ENCODE measurements at regions not wholly inside any gene's neighbourhood (a gene's known extent, or its start where the extent isn't known, plus 50 kb on each side); places are given as distances from the start of the nearest gene placed in this dataset.

DNA sequence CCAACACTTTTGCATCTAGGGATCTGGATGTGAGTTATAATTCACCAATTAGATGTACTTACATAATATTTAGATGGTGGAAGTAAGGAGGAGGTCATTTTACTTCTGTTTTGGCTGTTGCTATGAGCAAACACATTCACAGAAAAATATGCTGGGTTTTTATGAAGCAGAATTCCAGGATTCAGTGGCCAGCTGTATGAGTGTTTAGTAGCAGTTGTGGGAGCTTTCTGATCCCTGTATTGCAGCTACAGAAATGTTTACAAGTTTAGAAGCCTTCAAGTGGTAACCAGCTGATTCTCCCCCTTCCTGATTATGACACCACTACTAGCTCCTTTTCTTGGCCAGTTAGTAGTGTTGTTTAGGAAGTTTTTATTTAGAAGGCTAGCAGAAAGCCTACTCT lies 177.0 kb downstream of the TENT5A start:
- no peak for TF ChIP-seq POLR2A (IDR thresholded peaks at IDR 0.05)
- TF ChIP-seq, protein P1, sequence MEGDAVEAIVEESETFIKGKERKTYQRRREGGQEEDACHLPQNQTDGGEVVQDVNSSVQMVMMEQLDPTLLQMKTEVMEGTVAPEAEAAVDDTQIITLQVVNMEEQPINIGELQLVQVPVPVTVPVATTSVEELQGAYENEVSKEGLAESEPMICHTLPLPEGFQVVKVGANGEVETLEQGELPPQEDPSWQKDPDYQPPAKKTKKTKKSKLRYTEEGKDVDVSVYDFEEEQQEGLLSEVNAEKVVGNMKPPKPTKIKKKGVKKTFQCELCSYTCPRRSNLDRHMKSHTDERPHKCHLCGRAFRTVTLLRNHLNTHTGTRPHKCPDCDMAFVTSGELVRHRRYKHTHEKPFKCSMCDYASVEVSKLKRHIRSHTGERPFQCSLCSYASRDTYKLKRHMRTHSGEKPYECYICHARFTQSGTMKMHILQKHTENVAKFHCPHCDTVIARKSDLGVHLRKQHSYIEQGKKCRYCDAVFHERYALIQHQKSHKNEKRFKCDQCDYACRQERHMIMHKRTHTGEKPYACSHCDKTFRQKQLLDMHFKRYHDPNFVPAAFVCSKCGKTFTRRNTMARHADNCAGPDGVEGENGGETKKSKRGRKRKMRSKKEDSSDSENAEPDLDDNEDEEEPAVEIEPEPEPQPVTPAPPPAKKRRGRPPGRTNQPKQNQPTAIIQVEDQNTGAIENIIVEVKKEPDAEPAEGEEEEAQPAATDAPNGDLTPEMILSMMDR (IDR thresholded peaks at IDR 0.05) = no peak

Data from prostate gland (tissue), 2 donors.